Body of pancreas (tissue), 4 donors: ENCODE measurements at regions not wholly inside any gene's neighbourhood (a gene's known extent, or its start where the extent isn't known, plus 50 kb on each side); places are given as distances from the start of the nearest gene placed in this dataset.

Experiments used
- ATAC-seq: fragments of 150-250 bp; one replicate; pipeline ENCODE4 v1.9.1; 2016
- DNase-seq, 4 donors: peaks; one replicate each; pipeline ENCODE4 v3.0.0-alpha.2; 2019
- H3K27ac ChIP-seq, 4 donors: fragments of 200-600 bp; sonication (generic); 1 replicate in 3 of 4; 2 replicates in 1 of 4; pipeline versions ENCODE4 v1.5.1 to v1.6.1; 2016 to 2019; ENCODE audit warnings: mild to moderate bottlenecking in 1 of 4, mixed read lengths in 1 of 4, moderate library complexity in 1 of 4
- H3K27me3 ChIP-seq, 2 donors: fragments of 200-600 bp; sonication (generic); one replicate each; pipeline ENCODE4 v1.6.0; 2016; ENCODE audit warnings: mild to moderate bottlenecking in 1 of 2
- H3K36me3 ChIP-seq, 2 donors: fragments of 200-600 bp; sonication (generic); replicated peaks in 1 of 2; 2 replicates each; pipeline ENCODE4 v1.5.1; 2016; ENCODE audit warnings: low read depth in 2 of 2; ENCODE audit not compliant: insufficient read depth in 1 of 2
- H3K4me1 ChIP-seq: fragments of 200-600 bp; sonication (generic); one replicate; pipeline ENCODE4 v1.6.0; 2016
- H3K4me3 ChIP-seq, 2 donors: fragments of 200-600 bp; sonication (generic); 1 replicate in 1 of 2; 2 replicates in 1 of 2; pipeline ENCODE4 v1.5.1; 2016 to 2019
- H3K9me3 ChIP-seq, 3 donors: fragments of 200-600 bp; sonication (generic); 1 replicate in 2 of 3; 2 replicates in 1 of 3; pipeline ENCODE4 v1.5.1; 2016
- CTCF ChIP-seq, 7 experiments: fragments of 450-650 bp in 4 of 7; fragments of 200-600 bp in 3 of 7; sonication (generic) in 3 of 7; IDR thresholded peaks; one replicate each; pipeline ENCODE4 v1.5.1; 2016 to 2019; ENCODE audit warnings: antibody characterized with exemption in 7 of 7
- POLR2A ChIP-seq, 3 donors: fragments of 450-650 bp; IDR thresholded peaks; one replicate each; pipeline ENCODE4 v1.6.1; 2016; ENCODE audit warnings: antibody characterized with exemption in 3 of 3, mild to moderate bottlenecking in 2 of 3
- WGBS, 2 donors: methylation state at CpG; one replicate each; pipeline ENCODE4 v1.1.5; 2017; 5-methylcytosine and 5-hydroxymethylcytosine counted together
- intact Hi-C: fragments of 100-400 bp; cut with DNase I; formaldehyde crosslinking; loops from one replicate; pipeline ENCODE4 v1.15.1; 2023

GRCh38 chr16:35391328-35391727, 1931.9 kb downstream of the TP53TG3F start:
- ATAC-seq = no peak
- 30 to 52% methylated on average over 10 of the region's 10 CpGs for WGBS, 2 donors

GRCh38 chr16:35398180-35398579, 1938.8 kb downstream of the TP53TG3F start:
- 43 to 52% methylated on average over 2 of the region's 2 CpGs for WGBS, 2 donors
- TF ChIP-seq CTCF (IDR thresholded peaks at IDR 0.05) (no peak), POLR2A (IDR thresholded peaks at IDR 0.05) (no peak)
- Histone ChIP-seq H3K36me3 (no peaks in the 10 kb centered on the region), H3K4me1 (no peaks in the 10 kb centered on the region), H3K4me3 (no peak overlapping the region), H3K9me3 (no peaks in the 10 kb centered on the region), H3K27ac (no peak overlapping the region), H3K27me3 (no peaks in the 10 kb centered on the region)
- intact Hi-C loops = no loop called here
- DNase-seq (no peak), ATAC-seq (no peak)

More at GRCh38 chr16:35391328-35391727, 1931.9 kb downstream of the TP53TG3F start:
- H3K27me3 ChIP-seq = no peaks in the 10 kb centered on the region
- H3K4me3 ChIP-seq = no peak overlapping the region
- DNase-seq = peak; percentile 46 to 72 (median 55)
- no peaks in the 10 kb centered on the region for H3K36me3 ChIP-seq
- no peak overlapping the region for H3K27ac ChIP-seq
- no peaks in the 10 kb centered on the region for H3K9me3 ChIP-seq
- TF ChIP-seq POLR2A (IDR thresholded peaks at IDR 0.05) = no peak
- TF ChIP-seq CTCF (IDR thresholded peaks at IDR 0.05) = peak; percentile 16 to 62 (median 49)
- H3K4me1 ChIP-seq = no peaks in the 10 kb centered on the region
- intact Hi-C loops = no loop called here

- H3K36me3 ChIP-seq = no peaks in the 10 kb centered on the region
- WGBS, 2 donors = 49 to 51% methylated on average over 2 of the region's 2 CpGs
Measured at GRCh38 chr16:35399133-35399532, 1939.7 kb downstream of the TP53TG3F start.

GRCh38 chr16:35404273-35404672, 1944.9 kb downstream of the TP53TG3F start:
- no peak for DNase-seq
- no peak for TF ChIP-seq POLR2A (IDR thresholded peaks at IDR 0.05)
- TF ChIP-seq CTCF (IDR thresholded peaks at IDR 0.05) = no peak
- ATAC-seq = no peak
- Histone ChIP-seq H3K4me3 (no peak overlapping the region), H3K4me1 (no peaks in the 10 kb centered on the region), H3K27ac (no peak overlapping the region), H3K27me3 (no peaks in the 10 kb centered on the region), H3K9me3 (no peaks in the 10 kb centered on the region), H3K36me3 (no peaks in the 10 kb centered on the region)
- intact Hi-C loops = no loop called here
- WGBS, 2 donors = 31 to 34% methylated on average over 2 of the region's 2 CpGs

More at GRCh38 chr16:35399133-35399532, 1939.7 kb downstream of the TP53TG3F start:
- H3K27me3 ChIP-seq = no peaks in the 10 kb centered on the region
- TF ChIP-seq CTCF (IDR thresholded peaks at IDR 0.05) = no peak
- no peak for TF ChIP-seq POLR2A (IDR thresholded peaks at IDR 0.05)
- intact Hi-C loops = no loop called here
- ATAC-seq = no peak
- H3K4me1 ChIP-seq = no peaks in the 10 kb centered on the region
- H3K9me3 ChIP-seq = no peaks in the 10 kb centered on the region
- DNase-seq = no peak
- no peak overlapping the region for H3K4me3 ChIP-seq
- no peak overlapping the region for H3K27ac ChIP-seq

- Histone ChIP-seq H3K4me1 (no peaks in the 10 kb centered on the region), H3K9me3 (no peaks in the 10 kb centered on the region), H3K27ac (no peak overlapping the region), H3K36me3 (no peaks in the 10 kb centered on the region), H3K4me3 (no peak overlapping the region), H3K27me3 (no peaks in the 10 kb centered on the region)
- ATAC-seq = no peak
- no peak for DNase-seq
- WGBS, 2 donors = 14 to 27% methylated on average over 1 of the region's 1 CpG
- no peak for TF ChIP-seq POLR2A (IDR thresholded peaks at IDR 0.05)
- TF ChIP-seq CTCF (IDR thresholded peaks at IDR 0.05) = no peak
- intact Hi-C loops = no loop called here
Measured at GRCh38 chr16:35405526-35405925, 1946.1 kb downstream of the TP53TG3F start.
